Head of caudate nucleus (tissue), 42 donors: ENCODE measurements at regions not wholly inside any gene's neighbourhood (a gene's known extent, or its start where the extent isn't known, plus 50 kb on each side); places are given as distances from the start of the nearest gene placed in this dataset.

ENCODE experiments used
- DNase-seq, 42 donors: peaks; one replicate each; pipeline versions ENCODE4 v3.0.0 to v3.0.0-alpha.2; 2020 to 2021; ENCODE audit warnings: mixed read lengths in 7 of 42
- intact Hi-C: fragments of 100-400 bp; cut with DNase I; formaldehyde crosslinking; loops from one replicate; pipeline ENCODE4 v1.15.0; 2022

GRCh38 chr3:31371484-31372177 lies 161.1 kb upstream of the STT3B start:
- intact Hi-C loops, result no loop called here
- no peak for DNase-seq

GRCh38 chr3:31373681-31374080 lies 159.0 kb upstream of the STT3B start:
- intact Hi-C loops, result no loop called here
- DNase-seq, result no peak

GRCh38 chr3:31377045-31377642 lies 155.6 kb upstream of the STT3B start:
- no peak for DNase-seq

GRCh38 chr3:31378231-31378630 lies 154.5 kb upstream of the STT3B start:
- no peak for DNase-seq
- intact Hi-C loops, result no loop called here

More at GRCh38 chr3:31377045-31377642, 155.6 kb upstream of the STT3B start:
- intact Hi-C loops, result no loop called here

GRCh38 chr3:31379598-31379997 lies 153.1 kb upstream of the STT3B start:
- no peak for DNase-seq
- intact Hi-C loops, result no loop called here

GRCh38 chr3:31382856-31383255 lies 149.9 kb upstream of the STT3B start:
- DNase-seq, result no peak
- intact Hi-C loops, result no loop called here

- DNase-seq, result no peak
- intact Hi-C loops, result no loop called here
Measured at GRCh38 chr3:31384117-31384516, 148.6 kb upstream of the STT3B start.

- DNase-seq, result no peak
- intact Hi-C loops, result no loop called here
Measured at GRCh38 chr3:31389939-31390338, 142.8 kb upstream of the STT3B start.

- intact Hi-C loops, result no loop called here
- peak in 4 of 42 donors; percentile 4 to 46 (median 7) for DNase-seq
Measured at GRCh38 chr3:31390466-31390865, 142.3 kb upstream of the STT3B start.

GRCh38 chr3:31391150-31391549 lies 141.6 kb upstream of the STT3B start:
- no peak for DNase-seq
- intact Hi-C loops, result no loop called here

GRCh38 chr3:31392568-31392967 lies 140.2 kb upstream of the STT3B start:
- intact Hi-C loops, result no loop called here
- DNase-seq, result no peak

- intact Hi-C loops, result no loop called here
- DNase-seq, result no peak
Measured at GRCh38 chr3:31399271-31399670, 133.5 kb upstream of the STT3B start.

- no peak for DNase-seq
- intact Hi-C loops, result no loop called here
Measured at GRCh38 chr3:31402117-31402516, 130.6 kb upstream of the STT3B start.

- intact Hi-C loops, result no loop called here
Measured at GRCh38 chr3:31403197-31403596, 129.5 kb upstream of the STT3B start.

GRCh38 chr3:31404871-31405270 lies 127.9 kb upstream of the STT3B start:
- intact Hi-C loops, result no loop called here
- DNase-seq, result no peak

More at GRCh38 chr3:31403197-31403596, 129.5 kb upstream of the STT3B start:
- no peak for DNase-seq

- intact Hi-C loops, result no loop called here
- DNase-seq, result no peak
Measured at GRCh38 chr3:31405515-31405914, 127.2 kb upstream of the STT3B start.

GRCh38 chr3:31406896-31407295 lies 125.8 kb upstream of the STT3B start:
- DNase-seq, result no peak
- intact Hi-C loops, result no loop called here

GRCh38 chr3:31407665-31408064 lies 125.1 kb upstream of the STT3B start:
- DNase-seq, result no peak
- intact Hi-C loops, result no loop called here

GRCh38 chr3:31408720-31409119 lies 124.0 kb upstream of the STT3B start:
- no peak for DNase-seq
- intact Hi-C loops, result no loop called here

- DNase-seq, result no peak
- intact Hi-C loops, result no loop called here
Measured at GRCh38 chr3:31409389-31409788, 123.3 kb upstream of the STT3B start.

- intact Hi-C loops, result no loop called here
- no peak for DNase-seq
Measured at GRCh38 chr3:31409866-31410265, 122.9 kb upstream of the STT3B start.
